HG03565 (cell line): ENCODE measurements at regions not wholly inside any gene's neighbourhood (a gene's known extent, or its start where the extent isn't known, plus 50 kb on each side); places are given as distances from the start of the nearest gene placed in this dataset.
A peak's percentile ranks its signal among the peaks of the same experiment; 100 is the strongest.

Experiments
- ATAC-seq: cut with Tn5 transposase; IDR thresholded peaks from one replicate; pipeline ENCODE4 v1.9.1; 2021; ENCODE audit warnings: mild to moderate bottlenecking, moderate library complexity; ENCODE audit not compliant: unreplicated experiment

DNA sequence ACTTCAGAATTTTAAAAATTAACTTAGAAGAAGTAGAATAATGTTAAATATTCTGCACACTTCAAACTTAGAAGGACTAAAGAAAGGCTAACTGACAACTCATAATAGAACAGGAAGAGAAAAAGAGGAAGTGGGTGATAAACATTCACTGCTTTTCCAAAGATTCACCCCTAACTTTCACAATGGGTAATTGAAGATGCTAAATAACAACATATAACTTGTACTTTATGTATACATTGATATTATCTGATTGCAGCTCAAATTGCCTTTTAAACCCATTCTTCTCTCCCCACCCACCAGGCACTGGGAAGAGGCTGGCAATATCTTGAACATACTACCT, 376.6 kb downstream of the EFNA5 start:
- peak; percentile 64 for ATAC-seq

DNA sequence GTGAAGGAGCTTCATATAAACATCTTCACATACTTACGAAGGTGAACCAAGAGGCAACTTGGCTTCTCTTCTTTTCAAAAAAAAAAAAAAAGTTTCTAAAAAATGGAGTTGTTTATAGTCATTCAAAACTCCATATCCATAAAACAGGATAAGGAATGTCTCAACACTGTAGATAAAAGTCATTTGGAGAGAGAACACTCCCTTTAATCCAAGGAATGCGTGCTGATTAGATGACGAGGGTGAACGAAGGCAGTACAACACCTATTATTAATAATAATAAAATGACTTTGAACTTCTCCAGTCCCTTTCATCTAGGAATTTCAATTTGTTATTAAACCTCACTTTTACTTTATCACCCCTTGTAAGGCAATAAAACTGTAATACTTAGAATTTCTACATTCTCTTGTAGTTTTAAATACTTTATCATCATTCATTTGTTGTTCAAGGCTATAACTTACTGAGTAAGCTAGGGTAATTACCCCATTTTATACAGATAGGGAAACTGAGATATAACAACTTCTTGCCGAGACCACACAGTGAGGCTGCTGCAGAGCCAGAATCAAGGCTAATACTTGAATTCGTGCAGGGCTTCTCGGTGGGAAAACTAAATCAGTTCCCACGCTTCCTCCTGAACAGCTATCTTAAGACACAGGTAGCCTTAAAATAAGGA, 377.1 kb downstream of the EFNA5 start:
- no peak for ATAC-seq

DNA sequence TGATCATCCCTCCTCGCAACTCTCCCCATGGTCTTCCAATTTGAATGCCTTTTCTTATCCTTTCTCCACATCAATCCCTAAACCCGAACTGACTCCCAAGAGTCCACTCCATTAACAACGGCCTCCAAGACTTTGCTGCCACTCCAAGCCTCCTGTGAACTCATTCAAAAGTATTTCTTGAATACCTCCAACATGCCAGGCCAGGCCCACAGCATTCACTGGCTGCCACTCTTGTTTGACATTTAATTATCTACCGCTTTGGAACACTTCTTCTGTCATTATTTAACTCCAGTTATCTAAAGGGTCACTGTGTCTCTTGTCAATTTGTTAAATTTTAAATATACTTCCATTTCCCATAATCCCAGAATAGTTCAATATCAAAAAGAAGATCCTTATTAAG, 378.9 kb downstream of the EFNA5 start:
- ATAC-seq: no peak

DNA sequence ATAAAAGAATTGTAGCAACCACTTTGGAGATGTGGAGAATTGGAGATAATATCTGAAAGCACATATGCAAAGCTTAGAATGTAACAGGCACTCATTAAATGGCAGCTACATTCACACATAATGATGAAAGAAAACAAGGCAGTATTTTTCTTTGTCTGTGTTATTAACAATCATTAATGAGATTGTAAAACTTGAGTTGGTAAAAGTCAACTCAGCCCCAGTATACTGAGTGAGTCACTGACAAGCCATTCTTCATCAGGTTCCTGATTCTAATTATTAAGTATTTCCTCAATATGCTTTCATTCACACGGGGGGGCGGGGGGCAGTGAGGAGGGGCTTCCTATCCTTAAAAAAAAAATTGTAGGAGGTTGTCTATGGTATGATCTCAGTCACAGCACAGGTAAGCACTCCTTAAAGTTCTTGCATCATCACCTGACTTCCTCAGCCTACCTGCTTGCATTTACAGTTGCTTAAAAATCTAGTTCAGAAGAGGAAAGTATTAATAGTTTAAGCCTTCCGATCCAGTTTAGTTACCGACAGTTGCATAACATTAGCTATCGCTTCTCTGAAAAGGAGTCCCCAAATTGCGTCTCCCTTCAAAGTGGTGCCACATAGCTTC, 379.8 kb downstream of the EFNA5 start:
- ATAC-seq: no peak

DNA sequence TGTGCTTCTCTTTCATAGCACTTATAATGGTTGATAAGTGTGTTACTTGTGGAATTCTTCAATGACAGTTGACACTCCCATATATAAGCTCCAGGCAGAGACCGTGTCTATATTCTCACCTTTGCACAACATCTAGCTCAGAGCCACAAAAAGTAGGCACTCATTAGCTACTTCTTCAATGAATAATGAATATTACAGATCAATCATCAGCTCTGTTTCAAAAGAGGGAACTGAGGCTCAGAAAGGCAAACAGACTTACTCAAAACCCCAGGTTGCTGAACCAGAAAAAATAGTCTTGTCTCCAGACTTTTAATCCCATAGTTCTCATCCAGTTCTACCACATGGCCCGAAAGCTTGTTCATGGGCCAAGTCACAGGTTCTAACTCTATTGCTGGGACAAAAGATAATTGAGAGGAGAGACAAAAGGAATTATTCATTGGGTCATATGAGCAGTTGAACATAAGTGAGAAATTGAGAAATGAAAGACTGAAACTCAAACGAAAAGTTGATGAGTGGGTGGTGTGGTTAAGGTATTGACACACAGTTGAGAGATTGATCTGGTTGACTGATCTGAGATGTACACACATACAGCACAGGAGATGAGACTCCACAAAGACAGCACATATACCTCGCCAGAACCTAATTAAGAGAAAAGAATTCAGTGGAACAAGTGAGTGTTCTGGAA, 381.6 kb downstream of the EFNA5 start:
- peak; percentile 84 for ATAC-seq

DNA sequence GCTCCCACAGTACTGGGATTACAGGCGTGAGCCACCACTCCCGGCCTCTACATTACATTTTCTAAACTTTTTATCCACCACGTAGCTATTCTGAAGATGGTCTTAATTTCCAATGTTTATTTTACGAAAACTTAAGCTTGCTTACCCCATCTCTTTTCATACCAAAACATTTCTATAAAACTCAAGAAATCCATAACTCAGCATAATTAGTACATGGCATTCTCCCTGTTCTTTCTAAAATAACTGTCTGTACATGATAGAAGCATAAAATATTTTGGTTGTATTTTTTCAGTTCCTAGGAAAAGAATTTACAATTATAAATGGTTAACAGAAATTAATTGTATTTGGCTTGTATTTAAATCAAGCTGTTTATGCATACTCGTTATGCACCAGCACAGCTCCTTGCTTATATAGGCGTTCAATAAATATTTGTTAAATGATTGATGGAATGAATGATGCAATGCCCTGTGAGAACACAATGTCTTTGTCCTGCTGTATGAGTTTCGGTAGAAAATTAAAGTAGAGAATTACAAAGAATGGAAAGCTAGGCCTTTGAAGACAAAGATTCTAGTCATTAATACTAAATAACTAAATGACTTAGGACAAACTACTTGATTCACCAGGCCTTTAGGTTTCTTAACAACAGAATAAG, 384.2 kb downstream of the EFNA5 start:
- no peak for ATAC-seq

DNA sequence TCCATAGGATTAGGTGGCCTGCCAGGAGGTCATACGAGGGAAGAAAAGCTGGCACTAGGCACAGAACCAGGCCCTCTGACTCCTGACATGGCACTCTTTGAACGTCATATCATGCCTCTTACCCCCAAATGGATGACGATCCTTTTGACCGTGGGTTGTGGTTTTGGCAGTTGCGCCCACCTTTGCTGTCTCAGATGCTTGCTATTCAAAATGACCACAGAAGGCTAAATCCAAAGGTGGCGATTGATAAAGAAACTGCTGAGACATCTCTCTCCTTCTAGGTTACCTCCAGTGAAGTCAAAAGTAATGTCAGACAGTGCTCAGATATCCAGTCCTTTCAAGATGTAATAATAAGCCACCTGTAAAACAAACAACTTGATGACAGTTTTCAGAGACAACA, 385.0 kb downstream of the EFNA5 start:
- ATAC-seq: peak; percentile 33

DNA sequence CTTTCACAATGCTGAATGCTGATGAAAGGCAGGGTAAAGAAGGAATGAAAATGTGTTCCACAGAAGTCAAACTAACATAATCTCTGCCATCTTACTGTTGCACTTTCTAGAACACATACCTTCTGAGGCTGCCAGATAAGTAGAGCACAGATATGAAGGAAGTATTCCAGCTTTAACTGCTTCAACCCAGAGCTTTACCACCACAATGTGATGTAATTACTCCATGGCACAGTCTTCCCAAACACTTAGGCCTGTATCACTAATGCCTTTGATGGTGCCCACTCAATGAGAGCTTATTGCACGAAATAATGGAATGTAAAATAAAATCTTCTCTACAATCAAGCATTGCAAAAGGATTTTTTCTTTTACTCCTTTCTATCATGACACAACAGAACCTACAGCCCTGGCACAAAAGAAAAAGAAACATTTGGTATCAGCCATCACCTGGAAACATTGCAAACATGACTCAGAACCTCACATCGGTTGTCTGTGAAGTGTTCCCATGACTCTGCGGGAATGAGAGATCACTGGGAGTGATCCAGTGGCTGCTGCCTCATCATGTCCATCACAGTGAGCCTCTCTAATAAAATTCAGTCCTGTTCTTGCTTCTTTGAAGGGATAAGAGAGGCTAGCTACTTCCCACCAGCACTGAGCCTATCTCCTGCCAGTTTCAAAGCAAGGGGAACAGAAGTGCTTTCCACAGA, 385.8 kb downstream of the EFNA5 start:
- no peak for ATAC-seq

DNA sequence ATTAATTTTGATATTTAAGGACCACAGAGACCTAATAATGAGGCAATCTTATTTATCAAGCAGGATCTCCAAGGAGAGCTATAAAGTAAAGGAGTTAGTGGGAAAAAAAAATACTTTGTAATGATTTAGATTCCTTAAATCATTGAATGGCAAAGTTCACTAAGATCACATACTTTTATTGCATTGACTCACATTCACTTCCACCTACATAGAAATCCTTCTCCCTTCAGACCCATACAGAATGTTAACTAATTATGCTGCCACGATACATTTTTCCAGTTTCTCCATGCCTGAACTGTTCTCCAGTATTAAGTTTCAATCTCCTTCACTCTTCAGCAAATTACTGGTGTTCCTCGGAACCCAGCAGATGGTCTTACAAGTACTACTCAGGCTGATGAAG, 388.7 kb downstream of the EFNA5 start:
- ATAC-seq: no peak

DNA sequence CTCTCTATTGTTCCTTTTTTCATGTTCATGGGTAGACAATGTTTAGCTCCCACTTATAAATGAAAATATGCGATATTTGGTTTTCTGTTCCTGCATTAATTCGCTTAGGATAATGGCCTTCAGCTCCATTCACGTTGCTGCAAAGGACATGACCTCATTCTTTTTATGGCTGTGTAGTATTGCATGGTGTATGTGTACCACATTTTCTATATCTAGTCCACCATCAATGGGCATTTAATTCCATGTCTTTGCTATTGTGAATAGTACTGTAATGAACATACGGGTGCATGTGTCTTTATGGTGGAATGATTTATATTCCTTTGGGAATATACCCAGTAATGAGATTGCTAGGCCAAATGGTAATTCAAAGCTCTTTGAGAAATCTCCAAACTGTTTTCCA, 392.0 kb downstream of the EFNA5 start:
- no peak for ATAC-seq

DNA sequence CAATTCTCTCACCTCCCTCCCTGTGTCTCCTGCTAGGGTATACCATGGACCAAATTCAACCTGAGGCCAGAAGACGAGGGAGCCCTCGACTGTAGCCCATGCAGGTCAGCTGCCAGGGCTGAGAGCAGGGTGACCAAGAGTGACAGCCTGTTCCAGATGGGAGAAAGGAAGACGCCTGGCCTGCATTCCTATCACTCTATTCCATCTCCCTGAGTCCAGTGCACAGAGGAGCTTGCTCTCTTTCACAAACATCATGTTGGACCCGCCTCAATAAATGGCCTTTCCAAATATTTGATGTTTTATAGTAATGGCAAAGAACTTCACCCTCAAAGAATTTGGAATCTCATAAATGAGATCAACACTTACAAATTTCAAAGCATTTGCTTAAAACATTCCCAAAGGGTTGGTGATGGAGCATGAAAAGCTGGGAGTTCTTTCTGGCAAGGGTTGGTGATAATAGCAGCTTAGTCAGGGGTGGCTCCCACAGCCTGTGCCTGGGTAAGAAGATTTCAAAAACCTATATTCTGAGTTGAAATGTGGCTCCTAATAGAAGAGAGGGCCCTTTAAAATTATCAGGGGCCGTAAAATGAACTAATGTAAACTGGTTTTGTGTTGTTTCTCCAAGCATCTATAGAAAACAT, 393.1 kb downstream of the EFNA5 start:
- no peak for ATAC-seq

DNA sequence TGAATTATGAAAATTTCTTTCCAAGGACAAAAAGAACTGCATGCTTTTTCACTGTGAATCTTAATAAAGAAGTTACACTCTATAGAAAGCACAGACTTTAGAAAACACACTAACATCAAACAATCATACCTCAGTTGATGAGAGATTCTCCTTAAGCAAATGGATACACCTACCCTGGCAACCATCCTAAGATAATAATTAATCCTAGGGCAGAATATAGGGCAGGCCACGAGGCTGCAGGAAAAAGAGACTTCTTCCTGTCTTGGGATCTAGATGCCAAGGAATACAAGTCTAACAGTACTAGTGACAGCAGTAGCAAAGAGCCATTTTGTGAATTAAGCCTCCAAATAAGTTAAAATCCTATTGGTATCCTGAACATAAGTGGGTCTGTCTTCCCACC, 395.4 kb downstream of the EFNA5 start:
- no peak for ATAC-seq

DNA sequence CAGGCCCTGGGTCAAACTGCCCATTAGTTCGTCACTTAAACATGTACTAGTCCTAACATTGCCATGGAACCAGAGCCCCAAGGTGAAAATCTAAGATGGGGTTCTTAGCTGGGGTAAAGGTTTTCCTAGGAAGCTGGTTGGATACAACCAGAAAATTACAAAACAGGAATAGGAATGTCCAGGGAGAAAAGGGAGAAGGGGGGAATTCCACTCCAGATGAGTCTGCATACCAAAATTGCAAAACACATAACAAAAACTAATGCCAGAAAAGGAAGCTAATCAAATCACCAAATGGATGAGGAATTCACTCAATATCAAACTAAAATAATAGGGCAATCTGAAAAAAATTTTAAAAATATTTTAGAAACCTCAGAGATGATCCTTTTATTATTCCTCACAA, 396.2 kb downstream of the EFNA5 start:
- ATAC-seq: no peak

DNA sequence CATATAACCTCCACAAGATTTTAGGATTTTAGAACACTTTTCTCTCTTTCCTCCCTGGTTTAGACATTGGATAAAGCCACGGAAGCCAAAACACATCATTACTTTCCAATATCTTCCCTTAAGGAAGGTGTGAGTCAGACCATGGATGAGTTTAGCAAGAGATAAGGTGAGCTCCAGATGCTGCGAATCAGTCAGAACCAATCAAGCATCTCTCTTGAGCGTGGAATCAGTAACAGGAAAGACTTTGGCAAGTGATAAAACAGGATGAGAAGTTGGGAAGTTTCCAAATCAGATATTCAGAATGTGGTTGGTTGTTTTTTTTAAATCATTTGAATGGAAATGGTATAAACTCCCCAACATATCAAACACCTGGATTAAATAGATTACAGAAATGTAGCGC, 397.8 kb downstream of the EFNA5 start:
- ATAC-seq: no peak

DNA sequence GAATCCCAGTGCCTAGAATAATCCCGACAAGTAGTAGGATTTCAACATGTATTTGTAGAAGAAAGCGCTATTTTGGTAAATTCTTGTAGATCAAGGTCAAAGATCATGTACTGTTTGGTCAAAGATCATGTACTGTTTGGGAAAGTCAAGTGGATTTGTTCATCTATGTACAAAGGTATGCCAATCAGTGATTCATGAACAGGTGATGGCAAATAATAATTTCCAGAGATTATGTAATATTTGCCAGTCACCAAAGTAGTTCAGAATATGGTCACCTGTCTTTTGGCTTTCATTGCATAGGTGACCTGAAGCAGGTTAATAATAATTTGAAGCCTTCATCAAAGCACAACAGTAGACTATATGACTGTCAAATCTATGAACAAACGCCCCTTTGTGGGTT, 398.2 kb downstream of the EFNA5 start:
- ATAC-seq: no peak

DNA sequence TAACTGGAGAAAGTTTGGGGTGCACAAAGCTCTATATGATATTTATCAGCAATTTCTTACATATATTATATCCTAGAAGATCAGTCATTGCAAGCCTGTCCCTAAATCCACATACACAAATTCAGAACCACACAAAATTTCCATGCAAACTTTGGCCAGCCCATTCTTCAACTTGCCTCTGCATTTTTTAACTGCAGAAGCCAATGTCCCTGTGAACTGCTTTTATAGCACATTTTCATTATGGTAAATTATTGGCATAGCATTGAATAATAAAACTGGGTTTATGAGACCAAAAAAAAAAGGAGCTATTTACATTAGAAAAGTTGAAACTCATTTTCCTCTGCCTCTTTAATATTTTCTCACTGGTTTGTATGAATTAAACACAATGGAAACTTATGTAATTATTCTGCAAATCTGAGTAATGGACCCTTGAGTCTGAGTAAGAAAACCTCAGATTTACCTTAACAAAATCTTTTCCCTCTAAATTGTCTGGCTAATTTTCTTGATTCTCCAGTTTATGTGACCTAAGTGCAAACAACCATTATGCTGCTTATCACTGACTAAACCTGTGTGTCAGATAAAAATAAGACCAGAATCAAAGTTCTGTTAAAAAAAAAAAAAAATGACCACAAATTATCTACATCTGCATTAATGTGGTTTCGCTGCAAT, 398.9 kb downstream of the EFNA5 start:
- ATAC-seq: no peak

DNA sequence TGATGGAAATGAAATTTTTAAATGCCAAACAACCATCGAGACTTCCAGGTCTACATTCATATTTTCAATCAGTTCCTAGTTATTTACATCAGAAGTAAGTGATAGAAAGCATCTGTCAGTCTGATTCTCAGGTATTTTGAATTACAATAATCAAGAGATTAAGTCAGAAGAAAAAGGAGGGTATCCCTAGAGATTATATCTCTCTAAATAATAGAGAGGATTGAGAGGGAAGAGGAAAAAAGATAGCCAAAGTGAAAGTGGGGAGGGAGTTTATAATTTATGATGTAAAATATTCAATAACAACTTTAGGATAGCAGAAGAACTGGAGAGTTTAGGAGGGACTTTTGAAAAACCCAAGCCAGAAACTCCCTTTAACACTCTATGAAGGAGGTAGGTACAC, 400.2 kb downstream of the EFNA5 start:
- no peak for ATAC-seq

DNA sequence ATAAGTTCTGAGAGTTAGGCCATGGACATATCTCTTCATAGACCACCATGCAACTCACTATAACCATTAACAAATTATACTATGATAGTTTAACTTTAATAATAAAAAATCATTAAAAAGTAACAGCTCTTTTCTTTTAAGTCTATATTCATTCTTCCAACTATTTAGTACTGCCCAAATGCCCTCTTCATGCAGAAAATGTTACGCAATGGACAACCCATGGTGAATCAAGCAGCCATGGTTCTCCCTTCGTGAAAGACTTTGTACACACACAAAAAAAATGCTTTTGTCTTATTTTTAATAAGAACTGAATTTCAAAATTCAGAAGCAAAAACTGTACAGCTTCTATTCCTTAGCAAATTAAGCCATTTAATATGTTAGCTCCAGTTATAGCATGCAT, 401.1 kb downstream of the EFNA5 start:
- no peak for ATAC-seq

DNA sequence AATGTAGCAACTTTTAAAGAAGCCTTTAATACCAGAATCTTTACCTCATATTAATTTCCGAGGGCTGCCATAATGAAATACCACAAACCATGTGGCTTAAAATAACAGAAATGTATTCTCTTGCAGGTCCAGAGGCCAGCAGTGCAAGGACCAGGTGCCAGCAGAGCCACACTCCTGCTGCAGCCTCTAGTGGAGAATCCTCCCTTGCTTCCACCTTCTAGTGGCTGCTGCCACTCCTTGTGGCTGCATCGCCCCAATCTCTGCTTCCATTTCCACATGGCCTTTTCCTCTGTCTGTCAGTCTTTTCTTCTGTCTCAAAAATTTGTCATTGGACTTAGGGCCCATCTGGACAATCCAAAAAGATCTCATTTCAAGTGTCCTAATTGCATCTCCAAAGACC, 401.5 kb downstream of the EFNA5 start:
- ATAC-seq: no peak

DNA sequence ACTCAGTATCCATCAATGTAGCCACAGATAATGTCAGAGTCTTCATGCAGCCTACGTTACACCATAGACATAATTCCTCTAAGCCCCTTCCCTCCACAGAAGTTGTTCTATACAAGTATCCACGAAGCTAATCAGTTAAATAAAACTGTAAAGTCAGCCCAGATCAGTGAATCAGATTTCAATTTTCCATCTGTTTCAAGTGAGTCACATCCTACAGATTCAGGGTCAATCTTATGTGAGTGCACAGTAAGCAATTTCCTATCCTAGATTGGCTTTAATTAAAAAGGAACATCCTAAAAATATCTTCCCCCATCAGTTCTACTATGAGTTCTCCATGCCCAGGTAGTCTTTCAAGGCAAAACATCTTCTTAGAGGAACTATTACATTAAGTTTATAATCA, 402.5 kb downstream of the EFNA5 start:
- no peak for ATAC-seq
